Fibroblast of skin of right quadriceps (primary cell): ENCODE measurements at regions not wholly inside any gene's neighbourhood (a gene's known extent, or its start where the extent isn't known, plus 50 kb on each side); places are given as distances from the start of the nearest gene placed in this dataset.

Experiments used
- DNase-seq: peaks from one replicate; pipeline ENCODE4 v3.0.0-alpha.2; 2013

DNA sequence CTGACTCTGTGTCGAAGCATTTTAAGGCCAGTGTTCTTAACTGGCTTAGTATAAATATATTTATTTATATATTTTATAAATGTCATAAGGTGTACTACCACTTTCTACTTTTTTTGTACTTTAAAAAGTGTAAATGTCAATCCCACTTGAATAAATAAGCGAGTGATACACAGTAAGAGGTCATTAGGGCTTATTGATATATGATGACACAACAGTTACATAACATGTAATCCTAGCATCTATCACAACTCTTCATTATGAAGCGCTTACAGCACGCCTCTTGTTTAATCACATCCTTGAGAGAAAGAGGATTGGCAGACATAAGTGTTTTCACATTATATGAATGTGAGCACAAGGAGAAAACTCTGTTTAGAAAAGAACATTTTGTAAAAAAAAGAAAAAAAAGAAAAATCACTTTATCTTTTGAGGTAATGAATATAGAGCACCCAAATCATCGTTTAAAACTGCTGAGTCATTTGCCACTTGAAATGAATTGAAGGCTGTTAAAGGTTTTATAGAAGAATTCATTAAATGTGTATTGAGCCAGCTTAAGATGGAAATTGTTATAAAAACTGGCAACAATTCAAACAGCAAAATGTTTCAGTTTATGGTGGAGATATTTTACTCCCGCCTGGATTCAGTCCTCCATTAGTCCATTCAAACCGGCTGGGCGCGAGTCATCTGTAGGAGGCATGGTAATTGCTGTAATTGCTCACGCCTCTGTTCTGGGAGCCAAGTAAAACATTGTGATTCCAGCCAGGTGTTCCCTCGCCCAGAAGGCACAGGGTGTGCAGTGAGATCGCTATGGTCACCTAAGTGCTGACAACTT lies 627.3 kb upstream of the KIRREL3 start:
- DNase-seq, result peak; percentile 31

DNA sequence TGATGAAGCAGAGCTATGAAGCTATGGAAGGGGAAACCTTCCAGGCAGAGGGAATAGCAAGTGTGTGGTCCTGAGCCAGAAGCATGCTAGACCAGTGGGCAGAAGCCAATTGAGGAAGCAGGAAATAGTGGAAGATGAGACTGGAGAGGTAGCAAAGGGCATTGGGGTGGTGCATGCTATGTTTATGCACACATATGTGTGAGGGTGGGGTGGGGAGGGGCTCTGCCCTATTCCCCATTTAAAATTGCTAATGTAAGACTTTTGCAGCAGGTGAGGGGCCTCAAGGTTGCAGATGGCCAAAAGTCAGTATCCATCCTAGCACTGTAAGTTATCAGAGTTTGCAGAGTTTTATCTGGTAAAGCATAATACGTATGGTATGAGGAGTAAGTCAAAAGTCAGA lies 626.6 kb upstream of the KIRREL3 start:
- no peak for DNase-seq

DNA sequence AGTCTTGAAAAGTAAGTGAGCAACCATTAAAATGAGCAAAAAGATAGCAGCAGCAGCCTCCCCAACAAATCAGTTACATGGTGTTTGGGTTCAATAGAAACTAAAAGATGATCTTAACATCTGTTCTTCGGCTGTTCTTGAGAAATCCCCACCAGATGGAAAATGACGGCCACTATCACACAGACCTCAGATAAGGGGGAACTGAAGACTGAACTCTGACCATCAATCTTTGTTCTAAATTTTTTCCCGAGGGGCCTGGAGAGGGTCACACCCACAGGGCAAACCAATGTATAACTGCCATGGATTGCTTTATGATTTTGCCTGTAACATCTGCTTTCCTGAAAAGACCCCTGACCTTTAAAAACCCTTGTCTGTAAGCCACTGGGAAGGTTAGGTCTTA lies 624.8 kb upstream of the KIRREL3 start:
- DNase-seq, result no peak

DNA sequence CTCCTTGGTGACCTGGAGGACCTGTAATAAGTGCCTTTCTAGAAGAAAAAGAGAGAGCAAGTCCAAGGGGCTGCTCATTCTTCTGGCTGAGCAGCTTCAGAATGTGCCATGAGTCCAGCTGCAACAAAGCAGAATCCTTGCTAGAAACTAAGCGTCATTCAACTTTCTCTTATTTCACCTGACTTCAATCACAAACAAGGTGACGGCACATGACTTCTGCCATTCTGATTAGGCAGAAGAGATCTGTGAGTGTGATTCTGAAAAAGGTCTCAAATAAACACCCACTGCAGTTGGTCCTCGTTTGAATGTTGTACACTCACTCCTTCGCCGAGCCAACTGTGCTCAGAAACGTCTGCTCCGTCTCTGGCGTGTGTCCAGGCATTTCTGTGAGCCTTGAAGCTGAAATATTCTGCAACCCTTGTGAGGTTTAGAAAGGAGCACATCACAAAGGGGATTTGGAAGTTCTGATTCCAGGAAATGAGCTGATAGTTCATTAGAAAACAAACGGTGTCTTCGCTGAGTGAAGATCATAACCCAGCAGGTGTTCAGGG lies 623.8 kb upstream of the KIRREL3 start:
- DNase-seq, result peak; percentile 15

DNA sequence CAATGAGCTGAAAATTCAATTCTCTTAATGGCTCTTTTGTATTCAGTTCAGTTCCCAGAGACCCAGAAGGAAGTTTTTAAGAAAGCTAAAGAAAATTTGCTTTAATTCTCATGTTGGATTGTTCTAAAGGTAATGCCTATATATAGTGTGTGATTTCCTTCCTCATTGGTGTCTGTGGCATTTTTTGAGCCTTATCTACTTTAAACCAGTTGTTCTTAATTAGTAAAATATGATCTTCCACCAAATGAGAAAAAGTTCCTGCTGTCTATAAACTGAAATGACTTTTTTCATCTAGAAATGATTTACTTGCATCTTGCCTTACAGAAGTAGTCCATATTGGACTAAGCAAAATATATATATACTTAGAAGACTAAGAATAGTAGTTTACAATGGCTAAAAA lies 622.1 kb upstream of the KIRREL3 start:
- no peak for DNase-seq

DNA sequence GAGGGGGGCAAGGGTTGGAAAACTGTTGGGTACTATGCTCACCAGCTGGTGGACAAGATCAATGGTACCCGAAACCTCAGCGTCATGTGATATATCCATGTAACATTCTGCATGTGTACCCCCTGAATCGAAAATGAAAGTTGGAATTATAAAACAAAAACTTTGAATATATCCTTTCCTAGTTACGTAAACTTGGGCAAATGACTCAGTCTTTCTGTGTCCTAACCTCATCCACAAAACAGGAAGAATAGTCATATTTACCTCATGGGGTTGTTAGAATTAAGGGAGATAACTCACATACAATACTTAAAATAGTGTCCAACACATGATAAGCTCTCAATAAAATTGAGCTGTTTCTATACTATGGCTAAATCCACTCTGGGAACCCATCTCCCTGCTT lies 620.1 kb upstream of the KIRREL3 start:
- DNase-seq, result no peak

DNA sequence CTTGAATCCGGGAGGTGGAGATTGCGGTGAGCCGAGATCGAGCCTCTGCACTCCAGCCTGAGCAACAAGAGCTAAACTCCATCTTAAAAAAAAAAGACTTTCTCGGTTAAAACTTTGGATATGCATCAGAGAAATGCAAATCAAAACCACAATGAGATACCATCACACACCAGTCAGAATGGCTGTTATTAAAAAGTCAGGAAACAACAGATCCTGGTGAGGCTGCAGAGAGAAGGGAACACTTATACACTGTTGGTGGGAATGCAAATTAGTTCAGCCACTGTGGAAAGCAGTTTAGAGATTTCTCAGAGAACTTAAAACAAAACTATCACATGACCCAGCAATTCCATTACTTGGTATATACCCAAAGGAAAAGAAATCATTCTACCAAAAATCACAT lies 619.4 kb upstream of the KIRREL3 start:
- DNase-seq, result no peak

DNA sequence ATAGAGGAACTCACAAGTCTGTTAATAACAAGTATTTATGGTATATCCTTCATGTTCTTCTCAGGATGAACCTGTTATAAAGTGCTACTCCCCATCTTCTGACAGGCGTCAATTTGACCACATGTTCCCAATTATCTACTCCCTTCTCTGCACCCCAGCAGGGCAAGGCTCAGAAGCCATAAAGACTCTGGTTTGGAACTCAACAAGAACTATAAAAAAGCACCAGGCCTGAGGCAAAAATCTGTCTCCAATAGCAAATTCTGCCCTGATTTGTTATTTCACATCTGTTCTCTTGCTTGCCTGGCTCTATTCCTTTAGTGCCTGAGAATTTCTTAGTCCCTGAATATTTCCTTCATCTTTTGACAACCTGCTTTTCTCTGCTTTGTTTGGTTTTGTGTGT lies 618.2 kb upstream of the KIRREL3 start:
- no peak for DNase-seq

DNA sequence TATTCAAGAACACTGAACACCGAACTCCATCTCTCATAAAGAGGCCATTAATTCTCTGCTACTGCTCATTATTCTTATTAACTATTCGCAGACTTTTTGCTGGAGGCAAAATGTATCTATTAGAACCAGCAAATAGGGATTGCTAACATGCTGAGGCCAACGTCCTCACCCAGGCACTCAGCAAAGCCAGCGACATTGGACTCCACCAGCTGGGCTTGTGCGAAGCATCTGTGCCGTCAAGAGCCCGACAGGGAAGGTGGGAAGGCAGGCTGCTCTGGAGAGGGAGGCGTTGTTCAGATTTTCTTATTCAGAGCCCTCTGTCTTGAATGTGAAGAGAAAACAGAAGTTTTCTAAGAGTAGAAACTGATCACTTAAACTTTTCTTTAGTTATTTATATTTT lies 615.6 kb upstream of the KIRREL3 start:
- no peak for DNase-seq

DNA sequence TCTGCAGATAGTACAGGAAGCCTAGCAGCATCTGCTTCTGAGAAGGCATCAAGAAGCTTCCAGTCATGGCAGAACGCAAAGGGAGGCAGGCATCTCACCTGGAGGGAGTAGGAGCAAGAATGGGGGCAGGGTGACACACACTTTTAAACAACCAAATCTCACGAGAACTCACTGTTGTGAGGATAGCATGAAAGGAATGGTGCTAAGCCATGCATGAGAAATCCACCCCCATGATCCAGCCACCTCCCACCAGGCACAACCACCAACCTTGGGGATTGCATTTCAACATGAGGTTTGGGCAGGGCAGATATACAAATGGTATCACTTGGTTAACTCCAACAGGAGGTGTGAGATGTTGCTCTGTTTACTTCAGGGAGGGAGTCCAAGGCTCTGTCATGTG lies 612.0 kb upstream of the KIRREL3 start:
- no peak for DNase-seq

DNA sequence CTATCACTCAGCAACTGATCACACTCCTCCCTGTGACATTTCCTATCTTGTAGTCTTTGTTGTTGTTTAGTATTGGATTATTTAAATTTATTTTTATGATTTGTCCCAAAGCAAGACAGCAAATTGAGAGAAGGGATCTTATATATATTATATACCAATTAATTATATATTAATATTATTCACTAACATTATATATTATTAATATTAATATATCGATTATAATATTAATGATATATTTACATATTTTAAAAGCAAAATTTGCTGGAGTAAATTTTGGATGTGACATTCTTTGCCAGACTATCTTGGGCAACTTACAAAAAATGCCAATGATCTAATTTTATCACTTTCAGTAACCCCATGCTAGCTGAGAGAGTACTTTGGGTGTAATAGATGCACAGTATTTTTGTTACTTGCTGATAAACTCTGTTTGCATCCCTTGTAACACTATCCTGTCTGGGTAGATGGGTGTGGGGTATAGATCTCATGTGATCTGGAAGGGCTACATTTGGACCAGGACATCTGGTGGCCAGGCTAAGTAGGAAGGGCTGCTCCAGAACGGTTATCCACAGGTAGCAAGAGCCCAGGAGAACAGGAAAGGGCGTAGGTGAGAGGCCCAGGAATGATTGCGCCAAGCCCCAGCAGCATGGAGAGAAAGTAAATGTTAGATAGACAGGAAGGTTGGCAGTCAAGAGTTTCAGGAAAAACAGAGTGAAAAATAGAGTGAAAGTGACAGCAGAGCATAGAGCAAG lies 608.6 kb upstream of the KIRREL3 start:
- no peak for DNase-seq

DNA sequence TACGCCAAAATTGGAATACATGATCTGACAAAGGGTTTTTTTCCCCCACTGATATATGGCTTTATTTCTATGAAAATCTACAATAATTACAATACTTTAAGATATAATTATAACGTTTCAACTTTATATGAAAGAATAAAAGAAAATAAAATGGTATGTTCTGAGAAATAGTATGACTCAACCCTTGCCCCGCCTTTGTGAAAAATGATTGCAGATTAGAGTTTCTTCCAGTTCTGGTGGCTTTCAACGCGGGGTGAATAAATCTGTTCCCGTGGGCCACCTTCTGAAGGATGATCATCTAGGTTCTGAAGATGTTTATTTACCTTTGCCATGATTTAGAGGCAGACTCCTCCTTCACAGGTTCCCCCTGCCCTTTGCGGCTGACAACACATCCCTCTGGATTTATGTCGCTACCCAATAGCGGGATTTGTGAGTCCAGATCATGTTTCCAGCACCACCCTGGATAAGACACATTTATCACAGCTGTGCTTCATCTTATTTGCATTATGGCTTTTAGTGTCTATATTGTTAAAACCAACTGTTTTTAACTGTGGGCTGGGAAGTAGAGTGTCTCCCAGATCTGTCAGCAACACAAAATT lies 607.0 kb upstream of the KIRREL3 start:
- no peak for DNase-seq

DNA sequence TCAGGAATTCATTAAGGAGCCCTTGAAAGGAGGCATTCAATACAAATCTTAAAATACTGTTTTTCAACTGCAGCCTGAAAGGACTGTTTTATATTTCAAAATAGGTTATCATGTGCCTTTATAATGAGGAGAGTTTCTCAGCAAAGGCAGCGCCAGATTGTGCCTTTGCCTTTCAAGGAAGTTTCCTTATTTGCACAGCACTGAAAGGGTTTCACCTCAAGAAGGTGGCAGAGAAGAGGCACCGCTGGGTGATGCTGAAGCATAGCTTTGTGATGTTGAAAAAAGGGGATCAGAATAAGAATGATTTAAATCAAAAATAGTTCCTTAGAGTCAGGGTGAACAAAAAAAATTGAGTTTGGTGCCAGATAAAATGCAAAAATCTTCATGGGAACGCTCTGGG lies 601.0 kb upstream of the KIRREL3 start:
- no peak for DNase-seq

DNA sequence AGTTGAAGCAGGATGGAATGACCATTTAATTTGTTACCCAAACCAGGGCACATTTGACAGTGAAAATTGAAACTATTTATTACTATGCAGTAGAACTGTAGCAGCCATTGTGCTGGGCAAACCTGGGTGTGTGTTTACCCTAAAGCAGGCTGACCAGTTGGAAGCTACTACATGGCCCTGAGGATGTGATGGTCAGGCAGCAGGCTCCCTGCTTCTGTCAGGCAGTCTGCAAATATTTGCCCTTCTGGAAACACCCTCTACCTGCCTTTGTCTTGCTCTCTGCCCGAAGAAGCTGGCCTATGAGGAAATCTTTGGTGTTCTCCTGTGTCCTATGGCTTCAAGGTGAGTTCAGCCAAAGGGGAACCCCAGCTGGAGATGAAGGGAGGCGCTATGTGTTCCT lies 600.1 kb upstream of the KIRREL3 start:
- DNase-seq, result no peak

DNA sequence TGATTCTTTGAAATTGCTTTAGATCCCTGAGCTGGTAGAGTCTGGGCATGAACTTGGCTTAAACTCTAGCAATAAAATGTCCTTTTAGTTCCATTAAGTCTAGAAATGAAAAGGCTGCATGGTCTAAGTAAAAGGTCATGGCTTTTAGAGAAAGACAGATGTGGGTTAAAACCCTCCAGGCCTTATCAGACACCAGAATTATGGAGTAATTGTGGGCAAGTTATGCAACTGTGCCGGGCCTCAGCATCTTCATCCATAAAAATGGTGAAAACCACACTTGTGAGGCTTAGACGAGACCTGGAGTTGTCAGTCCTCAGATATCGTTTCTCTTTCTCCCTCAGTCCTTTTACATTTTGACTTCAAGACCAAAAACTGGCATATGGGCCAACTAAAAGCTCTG lies 597.9 kb upstream of the KIRREL3 start:
- DNase-seq, result no peak

DNA sequence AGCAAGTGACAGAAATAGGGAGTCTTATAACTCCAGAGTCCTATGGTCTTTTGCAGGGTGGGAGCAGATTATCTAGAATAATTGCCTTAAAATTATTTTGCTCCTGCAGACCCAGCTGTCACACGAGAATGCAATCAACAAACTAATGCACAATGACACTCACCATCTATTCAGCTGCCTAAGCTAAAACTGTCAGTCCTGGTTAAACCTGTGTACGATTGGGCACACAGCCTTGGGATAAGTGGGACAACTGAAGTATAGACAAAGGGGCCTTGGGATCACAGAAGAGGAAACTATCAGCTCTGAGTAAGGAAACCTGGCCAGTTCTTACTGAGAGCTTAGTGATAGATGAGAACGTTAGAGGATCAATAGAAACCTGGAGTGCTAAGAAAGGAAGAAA lies 595.9 kb upstream of the KIRREL3 start:
- no peak for DNase-seq

DNA sequence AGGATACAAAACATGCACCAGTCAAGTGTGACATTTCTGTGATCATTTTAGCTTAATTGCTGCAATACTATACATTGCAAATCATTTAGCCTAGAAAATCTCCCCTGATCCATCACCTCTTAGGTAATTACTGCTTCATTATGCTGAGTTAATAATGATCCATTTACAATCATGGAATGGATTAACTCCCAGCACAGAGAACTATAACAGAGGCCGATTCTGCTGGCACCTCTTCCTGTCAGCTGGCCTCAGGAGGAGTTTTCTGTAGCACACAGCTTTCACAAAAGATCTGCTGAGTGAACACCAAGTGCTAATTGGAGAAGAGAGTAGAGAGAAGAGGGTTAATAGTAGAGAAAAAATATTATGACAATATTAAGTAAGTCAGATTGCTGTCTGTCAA lies 591.8 kb upstream of the KIRREL3 start:
- no peak for DNase-seq

DNA sequence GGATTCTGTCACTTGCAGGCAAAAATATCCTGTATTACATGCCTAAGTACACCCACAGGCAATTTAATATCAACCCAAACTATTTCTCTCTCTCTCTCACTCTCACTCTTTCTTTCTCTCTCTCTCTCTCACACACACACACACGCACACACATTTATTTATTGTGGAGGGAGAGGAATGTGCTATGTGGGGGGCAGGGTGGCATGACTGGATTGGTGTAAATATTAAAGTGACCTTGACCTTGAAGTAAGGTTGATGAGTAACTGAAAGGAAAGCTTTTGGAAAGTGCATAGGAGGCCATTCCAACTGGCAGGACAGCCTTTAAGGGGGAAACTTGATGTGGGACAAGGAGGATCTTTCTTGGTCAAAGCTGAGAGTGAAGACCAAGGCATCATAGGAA lies 589.7 kb upstream of the KIRREL3 start:
- no peak for DNase-seq

DNA sequence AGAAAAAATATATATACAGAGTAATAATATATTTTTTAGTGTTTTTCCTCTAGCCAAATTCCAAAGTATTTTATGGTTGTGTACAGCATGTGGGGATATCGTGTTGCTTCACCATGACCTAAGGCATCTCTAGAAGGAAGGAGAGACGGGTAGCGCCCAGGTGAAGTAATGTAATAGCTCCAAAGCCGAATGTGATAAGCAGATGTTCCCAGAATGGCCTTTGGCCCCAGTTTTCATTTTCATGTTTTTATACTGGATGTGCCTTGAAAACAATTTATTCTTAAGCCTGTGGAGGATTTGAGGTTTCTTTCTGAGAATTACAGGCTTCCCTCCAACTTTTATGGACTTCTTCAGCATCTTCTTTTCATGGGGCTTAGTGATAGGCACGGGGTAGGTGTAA lies 587.9 kb upstream of the KIRREL3 start:
- no peak for DNase-seq

DNA sequence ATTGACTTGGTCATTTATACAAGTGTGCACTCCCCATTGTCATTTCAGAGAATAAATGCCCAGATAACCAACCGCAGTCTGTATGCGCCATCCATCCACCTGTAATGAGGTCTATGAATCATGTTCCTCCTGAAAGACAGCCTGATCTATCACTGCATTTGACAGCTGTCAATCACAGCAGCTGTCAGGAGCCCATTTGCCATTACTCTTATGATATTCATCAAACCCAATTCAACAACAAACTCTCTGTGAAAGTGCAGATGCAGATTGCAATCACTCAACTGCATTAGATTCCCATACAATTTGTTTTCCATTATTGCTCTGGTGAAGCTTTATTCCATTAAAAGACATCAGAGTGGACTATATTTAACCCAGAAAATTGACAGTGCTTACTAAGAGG lies 586.9 kb upstream of the KIRREL3 start:
- DNase-seq, result no peak

DNA sequence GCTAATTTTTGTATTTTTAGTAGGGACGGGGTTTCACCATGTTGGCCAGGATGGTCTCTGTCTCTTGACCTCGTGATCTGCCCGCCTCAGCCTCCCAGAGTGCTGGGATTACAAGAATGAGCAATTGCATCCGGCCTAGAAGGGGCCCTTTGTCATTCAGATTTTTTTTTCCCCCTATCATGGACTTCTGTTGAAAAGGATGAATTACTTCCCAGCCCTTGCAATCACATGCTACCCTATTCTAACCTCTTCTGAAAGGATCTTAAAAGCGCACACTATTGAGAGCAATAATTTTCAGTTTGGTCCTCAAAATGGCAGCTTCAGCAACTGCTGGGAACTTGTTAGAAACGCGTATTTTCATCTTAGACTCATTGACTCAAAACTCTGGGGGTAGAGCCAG lies 575.6 kb upstream of the KIRREL3 start:
- no peak for DNase-seq

DNA sequence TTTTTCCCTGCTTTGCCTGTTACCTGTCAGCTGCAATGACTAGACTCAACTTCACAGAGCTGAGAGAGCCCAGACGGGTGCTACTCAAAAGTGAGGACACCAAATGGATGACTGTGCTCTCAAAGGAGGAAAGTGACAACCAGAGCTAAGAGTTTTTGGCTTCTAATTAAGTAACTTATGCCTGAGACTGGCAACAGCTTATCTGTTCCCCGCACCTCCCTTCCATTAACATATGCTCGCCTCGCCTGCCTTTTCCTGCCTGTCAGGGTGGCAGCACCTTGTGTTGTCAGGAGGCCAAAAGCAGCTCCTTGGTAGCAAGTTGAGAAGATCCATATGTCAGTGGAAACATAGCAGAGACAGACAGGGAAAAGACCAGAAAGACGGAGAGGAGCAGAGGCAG lies 573.9 kb upstream of the KIRREL3 start:
- no peak for DNase-seq

DNA sequence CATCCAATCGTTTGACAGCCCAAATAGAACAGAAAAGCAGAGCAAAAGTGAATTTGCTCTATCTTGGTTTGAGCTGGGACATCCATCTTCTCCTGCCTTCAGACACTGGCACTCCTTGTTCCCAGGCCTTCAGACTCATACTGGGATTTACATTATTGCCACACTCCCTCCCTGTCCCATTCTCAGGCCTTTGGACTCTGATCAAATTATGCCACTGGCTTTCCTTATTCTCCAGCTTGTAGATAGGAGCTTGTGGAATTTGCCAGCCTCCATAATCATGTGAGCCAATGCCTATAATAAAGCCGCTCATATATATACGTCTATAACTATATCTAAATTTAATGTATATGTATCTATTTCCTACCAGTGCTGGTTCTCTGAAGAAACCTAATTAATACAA lies 568.3 kb upstream of the KIRREL3 start:
- no peak for DNase-seq
